GM19035 (cell line): ENCODE measurements at regions not wholly inside any gene's neighbourhood (a gene's known extent, or its start where the extent isn't known, plus 50 kb on each side); places are given as distances from the start of the nearest gene placed in this dataset.

ENCODE experiments used
- ATAC-seq: cut with Tn5 transposase; IDR thresholded peaks from one replicate; pipeline ENCODE4 v1.9.1; 2021; ENCODE audit not compliant: unreplicated experiment

DNA sequence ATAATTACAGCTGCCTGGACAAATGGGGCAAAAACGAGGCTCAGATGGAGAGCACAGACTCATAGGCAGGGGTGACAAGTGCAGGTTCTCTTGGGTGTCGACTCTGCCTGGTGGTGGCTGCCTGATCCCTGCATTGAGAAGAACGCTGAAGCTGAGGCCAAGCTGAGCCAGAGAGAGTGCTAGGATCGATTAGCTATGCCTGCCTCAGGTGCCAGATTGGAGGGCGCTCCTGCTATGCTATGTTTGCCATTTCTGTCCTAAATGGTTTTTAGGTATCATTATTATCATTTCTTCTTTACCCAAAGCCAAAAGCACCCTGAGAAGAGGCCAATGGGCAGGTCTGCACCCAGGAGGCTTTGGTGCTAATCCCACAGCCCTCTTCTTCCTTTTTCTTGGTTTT lies 53.9 kb upstream of the SLC6A11 start:
- no peak for ATAC-seq

DNA sequence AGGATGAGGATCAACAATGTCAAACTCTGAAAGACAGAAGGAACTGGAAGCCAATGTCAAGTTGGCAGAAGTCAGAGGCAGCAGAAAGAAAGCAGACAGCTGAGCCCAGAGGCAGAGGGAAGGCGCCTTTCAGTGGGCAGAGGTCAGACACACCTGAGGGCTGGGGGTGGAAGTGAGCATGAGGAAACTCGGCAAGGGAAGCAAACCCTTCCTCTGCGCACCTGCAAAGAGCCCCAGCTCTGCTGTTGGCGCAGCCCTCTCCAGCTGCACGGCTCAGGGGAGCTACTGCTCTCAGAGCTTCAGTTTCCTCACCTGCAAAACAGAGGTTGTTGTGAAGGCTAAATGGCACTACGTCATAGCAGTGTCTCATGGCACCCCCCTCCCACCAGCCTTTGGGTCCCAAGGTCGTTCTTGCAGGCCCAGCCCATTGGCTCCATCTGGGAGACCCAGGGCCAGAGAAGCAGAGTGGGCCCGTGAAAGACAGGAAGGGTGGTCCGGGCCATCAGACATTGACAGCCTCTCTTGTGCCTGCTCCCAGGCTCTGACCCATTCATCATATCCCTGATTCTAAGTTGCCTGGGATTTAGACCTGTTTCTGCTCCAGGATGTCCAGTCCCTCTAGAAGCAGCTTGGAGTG lies 53.3 kb upstream of the SLC6A11 start:
- ATAC-seq, result no peak

DNA sequence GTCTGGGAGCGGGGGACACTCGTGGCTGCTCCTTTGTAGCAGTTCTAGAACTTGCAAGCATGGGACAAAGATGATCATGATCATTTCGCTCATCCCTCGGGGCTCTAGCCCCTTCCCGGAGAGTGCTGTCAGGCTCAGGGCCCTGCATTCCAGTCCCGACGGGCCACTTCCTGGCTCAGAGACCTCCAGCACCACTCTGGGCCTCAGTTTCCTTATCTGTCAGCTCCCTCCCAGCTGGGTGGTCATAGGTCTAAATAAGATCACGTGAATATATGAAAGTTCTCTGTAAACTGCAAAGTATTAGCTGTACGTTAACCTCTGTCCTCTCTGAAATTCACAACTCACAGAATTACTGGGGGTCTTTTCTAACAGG lies 52.8 kb upstream of the SLC6A11 start:
- no peak for ATAC-seq

DNA sequence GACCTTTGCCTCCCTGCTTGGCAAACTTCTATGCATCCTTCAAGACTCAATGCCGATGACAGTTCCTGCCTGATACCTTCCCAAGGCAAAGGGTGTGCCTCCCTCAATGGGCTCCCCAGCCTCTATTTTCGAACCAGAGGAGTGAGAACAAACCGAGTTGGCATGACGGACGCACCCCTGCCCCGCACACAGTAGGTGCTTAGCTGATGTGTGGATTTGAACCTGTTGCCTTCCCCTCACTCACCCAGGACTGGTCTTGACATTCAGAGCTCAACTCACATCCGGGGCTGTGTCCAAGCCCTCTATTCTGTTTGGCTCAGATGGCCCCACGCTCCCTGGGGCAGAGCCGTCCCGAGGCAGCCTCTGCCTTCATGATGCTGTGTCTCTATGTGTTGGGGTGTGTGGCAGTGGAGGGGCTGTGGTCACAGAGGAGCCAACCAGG lies 52.2 kb upstream of the SLC6A11 start:
- no peak for ATAC-seq

DNA sequence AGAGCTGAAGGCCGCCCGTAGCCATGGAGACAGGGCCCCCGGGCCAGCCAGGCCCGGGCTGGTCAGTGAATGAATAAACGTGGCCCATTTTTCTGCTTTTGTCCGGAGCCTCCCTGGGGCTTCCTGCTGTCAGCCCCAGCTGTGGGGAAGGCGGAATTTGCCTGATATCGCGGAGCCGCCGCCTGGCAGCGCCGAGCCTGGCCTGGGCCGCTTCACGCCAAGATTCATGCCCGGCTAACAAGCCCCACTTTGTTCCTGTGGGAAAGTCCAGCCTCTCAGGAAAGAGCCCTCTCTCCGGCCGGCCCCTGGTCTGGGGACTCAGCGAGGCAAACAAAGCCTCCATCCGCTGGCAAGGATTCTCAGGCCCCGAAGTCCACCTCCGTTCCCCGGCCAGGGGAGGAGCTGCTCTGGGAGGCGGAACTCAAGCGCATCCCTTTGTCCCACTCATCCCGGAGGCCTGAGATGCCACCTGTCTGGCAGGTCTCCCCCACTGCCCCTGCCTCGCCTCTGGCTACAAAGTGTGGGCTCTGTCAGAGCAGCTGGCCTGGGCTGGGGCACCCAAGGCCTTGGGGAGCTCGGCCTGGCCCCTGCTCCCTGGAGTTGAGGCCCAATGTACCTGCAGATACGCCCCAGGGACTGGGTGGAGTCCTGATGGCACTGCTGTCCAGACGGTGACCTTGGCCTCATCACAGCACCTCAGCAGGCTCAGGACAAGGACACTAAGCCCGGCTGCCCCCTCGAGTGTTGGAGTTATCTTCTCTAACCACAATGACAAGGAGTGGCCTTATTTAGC lies 51.6 kb upstream of the SLC6A11 start:
- ATAC-seq, result no peak

DNA sequence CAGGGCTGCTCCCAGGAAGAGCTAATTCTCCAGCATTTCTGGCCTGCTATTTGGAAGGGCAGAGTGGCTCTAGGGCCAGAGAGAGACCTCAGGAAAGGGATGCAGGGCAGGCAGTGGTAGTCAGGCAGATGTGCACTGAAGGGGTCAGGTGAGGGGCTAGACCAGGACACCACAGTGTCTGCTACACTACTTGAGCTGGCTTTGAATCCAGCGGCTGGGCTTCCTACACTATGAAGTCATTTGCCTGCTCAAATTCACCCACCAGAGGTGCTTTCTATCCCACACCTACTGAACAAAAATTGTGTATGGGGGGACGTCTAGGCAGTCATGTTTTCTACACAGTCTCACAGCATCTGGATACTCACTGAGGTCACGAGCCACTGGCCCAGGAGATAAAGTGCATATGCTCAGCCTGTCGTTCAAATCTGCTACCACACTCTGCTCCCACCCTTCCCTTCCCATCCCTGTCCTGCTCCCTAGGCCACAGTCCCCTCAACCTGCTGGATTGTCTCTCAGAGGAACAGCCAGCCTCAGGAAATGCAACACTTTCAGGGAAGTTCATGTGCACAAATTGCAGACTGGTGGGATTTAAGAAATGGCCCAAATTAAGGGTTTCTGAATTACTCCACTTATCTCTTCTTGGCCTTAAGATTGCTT lies 49.9 kb upstream of the SLC6A11 start:
- ATAC-seq, result no peak
